Smooth muscle cell of the brain vasculature (primary cell): ENCODE measurements at regions not wholly inside any gene's neighbourhood (a gene's known extent, or its start where the extent isn't known, plus 50 kb on each side); places are given as distances from the start of the nearest gene placed in this dataset.

Experiments used
- DNase-seq: peaks from one replicate; pipeline ENCODE4 v3.0.0-alpha.2; 2012; ENCODE audit warnings: low read depth, low spot score

GRCh38 chr7:80991654-80992053, 72.8 kb upstream of the SEMA3C start:
- DNase-seq, result no peak

GRCh38 chr7:80984619-80985018, 65.8 kb upstream of the SEMA3C start:
- DNase-seq, result no peak

GRCh38 chr7:80981405-80981804, 62.6 kb upstream of the SEMA3C start:
- DNase-seq, result no peak

- DNase-seq, result no peak
Measured at GRCh38 chr7:80977751-80978150, 58.9 kb upstream of the SEMA3C start.

GRCh38 chr7:80974396-80975358, 55.8 kb upstream of the SEMA3C start:
- no peak for DNase-seq

GRCh38 chr7:80971225-80971624, 52.4 kb upstream of the SEMA3C start:
- no peak for DNase-seq
